GM12872 (cell line): ENCODE measurements at regions not wholly inside any gene's neighbourhood (a gene's known extent, or its start where the extent isn't known, plus 50 kb on each side); places are given as distances from the start of the nearest gene placed in this dataset.

Experiments
- TF ChIP-seq, protein P1 (sequence below): IDR thresholded peaks from 3 replicates; pipeline ENCODE4 v1.5.1; 2011; ENCODE audit warnings: low read depth, mild to moderate bottlenecking, low read length, moderate library complexity; ENCODE audit not compliant: insufficient read depth

DNA sequence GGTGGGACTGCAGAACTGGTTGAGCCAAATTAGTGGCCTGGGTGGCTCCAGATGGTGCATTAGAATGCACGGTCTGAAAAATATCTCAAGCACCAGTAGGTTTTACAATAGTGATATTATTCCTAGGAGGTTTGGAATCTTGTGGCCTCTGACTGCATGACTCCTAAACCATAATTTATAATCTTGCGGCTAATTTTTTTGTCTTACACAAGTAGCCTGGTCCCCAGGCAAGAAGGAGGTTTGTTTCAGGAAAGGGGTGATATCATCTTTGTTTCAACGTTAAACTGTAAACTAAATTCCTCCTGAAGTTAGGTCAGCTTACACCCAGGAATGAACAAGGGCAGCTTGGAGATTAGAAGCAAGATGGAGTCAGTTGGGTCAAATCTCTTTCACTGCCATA is 98.9 kb upstream of the ARL4C start:
- TF ChIP-seq, protein P1, sequence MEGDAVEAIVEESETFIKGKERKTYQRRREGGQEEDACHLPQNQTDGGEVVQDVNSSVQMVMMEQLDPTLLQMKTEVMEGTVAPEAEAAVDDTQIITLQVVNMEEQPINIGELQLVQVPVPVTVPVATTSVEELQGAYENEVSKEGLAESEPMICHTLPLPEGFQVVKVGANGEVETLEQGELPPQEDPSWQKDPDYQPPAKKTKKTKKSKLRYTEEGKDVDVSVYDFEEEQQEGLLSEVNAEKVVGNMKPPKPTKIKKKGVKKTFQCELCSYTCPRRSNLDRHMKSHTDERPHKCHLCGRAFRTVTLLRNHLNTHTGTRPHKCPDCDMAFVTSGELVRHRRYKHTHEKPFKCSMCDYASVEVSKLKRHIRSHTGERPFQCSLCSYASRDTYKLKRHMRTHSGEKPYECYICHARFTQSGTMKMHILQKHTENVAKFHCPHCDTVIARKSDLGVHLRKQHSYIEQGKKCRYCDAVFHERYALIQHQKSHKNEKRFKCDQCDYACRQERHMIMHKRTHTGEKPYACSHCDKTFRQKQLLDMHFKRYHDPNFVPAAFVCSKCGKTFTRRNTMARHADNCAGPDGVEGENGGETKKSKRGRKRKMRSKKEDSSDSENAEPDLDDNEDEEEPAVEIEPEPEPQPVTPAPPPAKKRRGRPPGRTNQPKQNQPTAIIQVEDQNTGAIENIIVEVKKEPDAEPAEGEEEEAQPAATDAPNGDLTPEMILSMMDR = no peak

DNA sequence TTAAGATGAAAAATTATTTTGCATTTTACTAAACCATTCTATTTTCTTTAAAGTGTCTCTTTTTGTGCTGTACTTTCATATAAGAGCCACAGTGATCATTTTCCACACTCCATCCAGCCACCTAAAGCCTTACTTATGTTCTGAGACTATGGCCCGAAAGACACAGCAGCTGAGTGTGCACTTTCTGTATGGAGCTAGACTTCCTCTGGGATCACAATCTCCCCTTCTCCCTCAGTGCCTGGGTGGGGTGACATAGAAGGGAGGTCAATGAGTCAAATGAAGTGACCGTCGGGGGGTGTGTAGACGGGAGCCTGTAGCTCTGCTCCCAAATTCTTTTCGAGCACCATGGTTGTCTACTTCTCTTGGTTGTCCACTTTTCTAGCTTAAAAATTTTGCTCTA is 97.8 kb upstream of the ARL4C start:
- TF ChIP-seq, protein P1 = no peak

DNA sequence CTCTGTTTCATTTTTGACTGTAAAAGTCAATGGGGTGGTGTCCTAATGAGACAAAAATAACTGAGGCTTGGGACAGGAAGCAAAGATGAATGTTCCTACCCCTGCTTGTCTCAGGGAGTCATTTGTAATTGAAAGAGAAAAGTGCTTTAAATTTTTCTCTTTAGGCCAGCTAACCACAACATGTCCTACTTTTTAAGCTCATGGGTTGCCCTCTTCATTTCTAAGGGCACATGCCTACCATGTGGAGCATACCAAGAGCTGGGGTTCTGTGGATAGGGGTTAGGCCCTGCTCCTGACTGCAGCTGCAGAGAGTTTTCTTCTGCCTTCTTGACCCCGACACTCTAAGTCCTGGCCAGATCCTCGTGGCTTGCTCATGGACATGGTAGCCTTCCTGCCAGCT is 96.8 kb upstream of the ARL4C start:
- TF ChIP-seq, protein P1 = no peak

DNA sequence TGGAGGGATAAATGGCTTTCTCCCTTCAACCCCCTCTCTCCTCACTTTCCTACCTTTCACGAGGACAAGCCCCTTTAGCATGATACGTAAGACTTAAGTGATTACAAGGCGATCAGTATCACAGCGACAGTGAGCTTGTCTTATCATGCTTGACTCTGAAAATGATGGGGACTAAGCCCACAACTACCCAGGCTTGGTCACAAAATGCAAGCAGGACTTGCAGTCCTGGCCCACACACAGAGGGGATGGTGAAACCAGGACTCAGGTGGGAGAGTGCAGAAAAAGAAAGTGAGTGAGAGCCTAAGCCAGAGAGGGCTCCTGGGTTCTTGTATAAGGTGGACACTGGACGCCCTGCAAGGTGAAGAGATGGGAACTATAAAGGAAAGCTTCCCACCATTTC is 95.7 kb upstream of the ARL4C start:
- TF ChIP-seq, protein P1 = no peak

DNA sequence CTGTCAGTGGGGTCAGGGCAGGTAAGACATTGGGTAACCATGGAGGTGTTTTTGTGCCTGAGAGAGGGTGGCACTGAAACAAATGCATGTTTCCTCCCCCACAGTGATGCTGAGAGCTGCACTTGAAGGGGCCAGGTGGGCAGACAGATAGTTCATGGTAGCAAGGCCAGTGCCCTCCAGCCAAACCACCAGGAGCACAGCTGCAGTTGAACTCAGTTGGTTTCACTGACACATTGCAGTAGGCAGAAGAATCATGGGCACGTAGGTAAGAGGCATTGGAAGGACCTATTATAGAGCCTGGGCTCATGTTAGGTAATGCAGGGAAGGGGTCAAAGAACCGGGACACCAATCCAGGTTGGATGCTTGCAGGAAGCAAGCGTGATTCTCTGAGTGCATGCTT is 93.2 kb upstream of the ARL4C start:
- TF ChIP-seq, protein P1 = no peak

DNA sequence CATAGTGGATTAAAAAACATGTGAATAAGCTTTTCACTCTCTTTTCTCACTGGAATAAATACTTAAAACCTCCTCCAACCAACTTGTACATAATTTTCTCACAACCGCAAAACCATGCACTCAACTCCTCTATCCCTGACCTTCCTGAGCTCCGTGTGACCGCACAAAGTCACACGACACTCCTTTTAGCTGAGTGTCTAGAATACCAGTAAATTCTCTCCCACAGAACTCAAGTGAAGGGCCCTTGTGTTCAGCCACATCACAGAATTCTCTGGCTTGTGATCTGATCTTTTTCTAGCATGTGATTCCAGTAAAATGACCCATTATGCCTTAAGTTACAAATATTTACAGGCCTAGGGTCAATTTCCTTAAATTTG is 91.2 kb upstream of the ARL4C start:
- TF ChIP-seq, protein P1 = no peak

DNA sequence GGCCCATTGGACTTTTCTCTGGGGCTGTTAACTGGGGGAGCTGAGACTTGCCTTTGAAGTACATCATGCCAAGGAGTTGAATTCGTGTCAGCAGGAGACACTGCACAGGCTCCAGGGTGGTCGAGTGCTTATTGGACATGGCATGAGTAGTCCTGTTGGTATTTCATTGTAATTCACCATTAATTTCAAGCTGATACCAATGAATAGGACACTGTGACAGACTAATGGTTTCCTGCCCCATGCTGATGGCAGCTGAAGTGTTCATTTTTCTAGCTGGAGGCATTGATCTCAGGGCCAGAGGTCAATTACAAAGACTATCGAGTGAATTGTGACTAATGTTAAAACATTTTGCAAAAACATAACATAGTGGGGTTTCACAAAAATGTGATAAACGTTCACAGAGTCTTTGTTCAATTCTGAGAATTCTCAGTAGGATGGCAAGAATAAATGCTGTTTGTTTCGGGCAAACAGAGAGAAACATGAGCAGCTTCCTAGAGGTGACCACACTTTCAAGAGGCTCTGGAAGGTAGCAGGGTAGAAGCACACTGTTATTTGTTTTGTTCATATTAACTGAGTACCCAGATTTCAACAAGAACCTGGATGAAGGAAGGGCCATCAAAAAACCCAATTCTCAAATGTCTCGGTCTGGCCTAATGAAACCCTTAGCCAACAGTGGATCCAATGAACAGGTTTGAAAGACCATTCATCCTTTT is 90.6 kb upstream of the ARL4C start:
- TF ChIP-seq, protein P1 = no peak
